Right lobe of liver (tissue), 4 donors: ENCODE measurements at regions not wholly inside any gene's neighbourhood (a gene's known extent, or its start where the extent isn't known, plus 50 kb on each side); places are given as distances from the start of the nearest gene placed in this dataset.

Source experiments
- POLR2A ChIP-seq: fragments of 450-650 bp; IDR thresholded peaks from one replicate; pipeline ENCODE4 v1.6.1; 2017; ENCODE audit warnings: antibody characterized with exemption, mild to moderate bottlenecking
- TF ChIP-seq, protein P1 (sequence below), 4 donors: fragments of 200-600 bp in 3 of 4; fragments of 450-650 bp in 1 of 4; IDR thresholded peaks; one replicate each; pipeline versions ENCODE4 v1.5.1 to v1.8.0; 2016 to 2022; ENCODE audit warnings: antibody characterized with exemption in 4 of 4, mild to moderate bottlenecking in 2 of 4
- donor health status: DM: no; HTN: no; CAD: no.
- donor health status: DM: no; HTN: no; CAD: no.
- donor health status: DM: no; HTN: yes; CAD: no.

DNA sequence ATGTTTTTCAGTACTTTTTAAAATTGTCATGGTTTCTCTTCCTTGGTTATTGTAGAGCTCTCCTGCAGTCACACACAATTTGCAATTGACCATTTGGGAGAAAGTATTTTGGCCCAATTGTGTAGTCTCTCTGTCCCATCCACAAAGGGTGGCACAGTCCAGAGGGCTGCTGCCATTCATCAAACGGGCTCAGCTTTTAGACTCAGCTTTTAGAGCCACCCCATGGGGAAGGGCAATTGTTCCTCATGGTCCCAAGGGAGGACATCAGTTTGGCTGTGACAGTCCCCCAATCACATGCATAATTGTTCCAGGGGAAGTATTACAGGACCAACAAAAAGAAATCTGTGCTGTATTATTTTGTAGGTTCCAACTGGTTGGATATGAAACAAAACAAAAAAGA lies 207.6 kb downstream of the ZNF462 start:
- TF ChIP-seq, protein P1, sequence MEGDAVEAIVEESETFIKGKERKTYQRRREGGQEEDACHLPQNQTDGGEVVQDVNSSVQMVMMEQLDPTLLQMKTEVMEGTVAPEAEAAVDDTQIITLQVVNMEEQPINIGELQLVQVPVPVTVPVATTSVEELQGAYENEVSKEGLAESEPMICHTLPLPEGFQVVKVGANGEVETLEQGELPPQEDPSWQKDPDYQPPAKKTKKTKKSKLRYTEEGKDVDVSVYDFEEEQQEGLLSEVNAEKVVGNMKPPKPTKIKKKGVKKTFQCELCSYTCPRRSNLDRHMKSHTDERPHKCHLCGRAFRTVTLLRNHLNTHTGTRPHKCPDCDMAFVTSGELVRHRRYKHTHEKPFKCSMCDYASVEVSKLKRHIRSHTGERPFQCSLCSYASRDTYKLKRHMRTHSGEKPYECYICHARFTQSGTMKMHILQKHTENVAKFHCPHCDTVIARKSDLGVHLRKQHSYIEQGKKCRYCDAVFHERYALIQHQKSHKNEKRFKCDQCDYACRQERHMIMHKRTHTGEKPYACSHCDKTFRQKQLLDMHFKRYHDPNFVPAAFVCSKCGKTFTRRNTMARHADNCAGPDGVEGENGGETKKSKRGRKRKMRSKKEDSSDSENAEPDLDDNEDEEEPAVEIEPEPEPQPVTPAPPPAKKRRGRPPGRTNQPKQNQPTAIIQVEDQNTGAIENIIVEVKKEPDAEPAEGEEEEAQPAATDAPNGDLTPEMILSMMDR (IDR thresholded peaks at IDR 0.05), result no peak
- no peak for TF ChIP-seq POLR2A
